H1 (cell line): ENCODE measurements at regions not wholly inside any gene's neighbourhood (a gene's known extent, or its start where the extent isn't known, plus 50 kb on each side); places are given as distances from the start of the nearest gene placed in this dataset.

Experiments used
- CTCF ChIA-PET: fragments of 300-600 bp; sonication (Branson Sonifier 250); formaldehyde crosslinking; loops from one replicate; lab custom pipeline; 2021; ENCODE audit not compliant: partially characterized antibody; lab: Charles Lee
- POLR2A ChIA-PET: fragments of 300-600 bp; sonication (Branson Sonifier 250); formaldehyde crosslinking; loops from one replicate; lab custom pipeline; 2021; ENCODE audit warnings: inconsistent platforms; ENCODE audit not compliant: partially characterized antibody; lab: Charles Lee
- DNase-seq, 2 experiments: peaks; one replicate each; pipeline versions ENCODE4 v3.0.0 to v3.0.0-alpha.2; 2010 to 2022; ENCODE audit warnings: low spot score in 2 of 2, low read depth in 1 of 2, mixed read lengths in 1 of 2
- FAIRE-seq: peaks from 2 replicates; lab custom pipeline; 2011; peaks lifted over from hg19 to GRCh38; lab: Jason Lieb, UNC
- H2AFZ ChIP-seq: 2 replicates; pipeline ENCODE4 v1.8.1; 2012; ENCODE audit warnings: low read length, inconsistent platforms
- H2AK5ac ChIP-seq: 2 replicates; pipeline ENCODE4 v1.6.1; 2013; ENCODE audit warnings: low read depth, low read length
- H2BK120ac ChIP-seq: replicated peaks from 2 replicates; pipeline ENCODE3; 2013; ENCODE audit warnings: low read depth, low read length, inconsistent platforms
- H2BK12ac ChIP-seq: 2 replicates; pipeline ENCODE4 v1.6.1; 2013; ENCODE audit warnings: low read depth, low read length
- H2BK15ac ChIP-seq: 2 replicates; pipeline ENCODE4 v1.6.1; 2013; ENCODE audit warnings: low read length
- H2BK20ac ChIP-seq: 2 replicates; pipeline ENCODE4 v1.6.1; 2013; ENCODE audit warnings: low read length
- H2BK5ac ChIP-seq: 2 replicates; pipeline ENCODE4 v1.6.1; 2013; ENCODE audit warnings: low read depth, low read length
- H3K14ac ChIP-seq: 2 replicates; pipeline ENCODE4 v1.6.1; 2013; ENCODE audit warnings: inconsistent platforms; ENCODE audit not compliant: insufficient read length
- H3K18ac ChIP-seq: 2 replicates; pipeline ENCODE4 v1.6.1; 2013; ENCODE audit warnings: low read length; ENCODE audit errors: extremely low read depth
- H3K23ac ChIP-seq: 2 replicates; pipeline ENCODE4 v1.6.1; 2013; ENCODE audit warnings: inconsistent platforms; ENCODE audit not compliant: insufficient read length
- H3K23me2 ChIP-seq: 2 replicates; pipeline ENCODE4 v1.6.1; 2013; ENCODE audit warnings: low read depth, low read length
- H3K27ac ChIP-seq: 2 replicates; pipeline ENCODE4 v1.6.1; 2011; ENCODE audit warnings: low read depth, low read length, inconsistent platforms
- H3K27me3 ChIP-seq, 4 experiments: replicated peaks in 1 of 4; 1 replicate in 1 of 4; 2 replicates in 3 of 4; pipeline versions ENCODE4 v1.6.1 to v1.8.1; 2011 to 2013; ENCODE audit warnings: low read length in 3 of 4, mild to moderate bottlenecking in 3 of 4, inconsistent platforms in 2 of 4, mixed read lengths in 2 of 4, moderate library complexity in 1 of 4; ENCODE audit not compliant: control insufficient read depth in 3 of 4, insufficient read depth in 3 of 4; ENCODE audit errors: extremely low read depth in 1 of 4
- H3K36me3 ChIP-seq, 4 experiments: 2 replicates each; pipeline versions ENCODE4 v1.6.1 to v1.8.1; 2011 to 2013; ENCODE audit warnings: mild to moderate bottlenecking in 4 of 4, low read length in 3 of 4, moderate library complexity in 2 of 4, control low read depth in 1 of 4, inconsistent platforms in 1 of 4; ENCODE audit not compliant: insufficient read depth in 4 of 4, control insufficient read depth in 2 of 4
- H3K4ac ChIP-seq: replicated peaks from 2 replicates; pipeline ENCODE3; 2013; ENCODE audit warnings: low read length, low read depth, mixed read lengths, inconsistent platforms; ENCODE audit not compliant: insufficient read length
- H3K4me1 ChIP-seq, 4 experiments: replicated peaks in 1 of 4; 1 replicate in 1 of 4; 2 replicates in 3 of 4; pipeline versions ENCODE4 v1.6.1 to v1.8.1; 2011 to 2013; ENCODE audit warnings: low read length in 3 of 4, inconsistent platforms in 2 of 4, mixed read lengths in 1 of 4; ENCODE audit not compliant: insufficient read depth in 4 of 4, control insufficient read depth in 3 of 4
- H3K4me2 ChIP-seq, 2 experiments: 2 replicates each; pipeline versions ENCODE4 v1.6.1 to v1.8.1; 2011 to 2013; ENCODE audit warnings: low read depth in 2 of 2, low read length in 2 of 2, control low read depth in 1 of 2, inconsistent platforms in 1 of 2, mild to moderate bottlenecking in 1 of 2; ENCODE audit not compliant: insufficient read depth in 1 of 2
- H3K4me3 ChIP-seq, 4 experiments: fragments of 200-600, 300-600 bp in 1 of 4; sonication (generic), shearing (Covaris generic), sonication (Bioruptor Twin) in 1 of 4; 2 replicates each; pipeline versions ENCODE4 v1.5.1 to v1.8.1; 2011 to 2016; ENCODE audit warnings: low read length in 4 of 4, low read depth in 3 of 4, control low read depth in 2 of 4, inconsistent platforms in 2 of 4, mild to moderate bottlenecking in 2 of 4, mixed read lengths in 1 of 4, moderate library complexity in 1 of 4; ENCODE audit not compliant: insufficient read depth in 2 of 4; ENCODE audit errors: extremely low read depth in 1 of 4
- H3K56ac ChIP-seq: replicated peaks from 2 replicates; pipeline ENCODE3; 2013; ENCODE audit warnings: low read depth, mild to moderate bottlenecking, mixed read lengths, low read length, inconsistent platforms; ENCODE audit not compliant: insufficient read length
- H3K79me1 ChIP-seq: 2 replicates; pipeline ENCODE4 v1.6.1; 2013; ENCODE audit warnings: low read depth, low read length, control low read depth
- H3K79me2 ChIP-seq, 2 experiments: 2 replicates each; pipeline versions ENCODE4 v1.6.1 to v1.8.1; 2012 to 2013; ENCODE audit warnings: low read length in 2 of 2, mild to moderate bottlenecking in 2 of 2, inconsistent platforms in 1 of 2; ENCODE audit not compliant: insufficient read depth in 2 of 2, control insufficient read depth in 1 of 2
- H3K9ac ChIP-seq, 4 experiments: replicated peaks in 1 of 4; 1 replicate in 1 of 4; 2 replicates in 3 of 4; pipeline versions ENCODE4 v1.6.1 to v1.8.1; 2011 to 2013; ENCODE audit warnings: low read depth in 3 of 4, low read length in 3 of 4, control low read depth in 2 of 4, mild to moderate bottlenecking in 2 of 4, moderate library complexity in 2 of 4, inconsistent platforms in 1 of 4; ENCODE audit errors: extremely low read depth in 1 of 4
- H3K9me3 ChIP-seq, 2 experiments: 2 replicates each; pipeline versions ENCODE4 v1.6.1 to v1.8.1; 2012 to 2013; ENCODE audit warnings: mild to moderate bottlenecking in 2 of 2, moderate library complexity in 2 of 2, control low read depth in 1 of 2, inconsistent platforms in 1 of 2, low read depth in 1 of 2, low read length in 1 of 2, mixed read lengths in 1 of 2; ENCODE audit not compliant: insufficient read depth in 2 of 2
- H4K20me1 ChIP-seq, 2 experiments: replicated peaks in 1 of 2; 2 replicates each; pipeline versions ENCODE3 to v1.8.1; 2011 to 2013; ENCODE audit warnings: inconsistent platforms in 2 of 2, low read length in 2 of 2, mild to moderate bottlenecking in 1 of 2; ENCODE audit not compliant: insufficient read depth in 2 of 2, control insufficient read depth in 1 of 2
- H4K5ac ChIP-seq: 2 replicates; pipeline ENCODE4 v1.6.1; 2013; ENCODE audit warnings: low read length, low read depth, mixed read lengths, inconsistent platforms; ENCODE audit not compliant: insufficient read length
- H4K8ac ChIP-seq: 2 replicates; pipeline ENCODE4 v1.8.0; 2013; ENCODE audit warnings: mild to moderate bottlenecking, moderate library complexity, low read length, inconsistent platforms; ENCODE audit not compliant: insufficient read depth; ENCODE audit errors: extremely low read depth
- H4K91ac ChIP-seq: replicated peaks from 2 replicates; pipeline ENCODE3; 2013; ENCODE audit warnings: low read length, mixed read lengths, inconsistent platforms; ENCODE audit not compliant: insufficient read length
- CEBPB ChIP-seq: IDR thresholded peaks from 2 replicates; pipeline ENCODE4 v1.6.1; 2012; ENCODE audit warnings: low read depth, low read length
- EGR1 ChIP-seq: IDR thresholded peaks from 2 replicates; pipeline ENCODE4 v1.6.1; 2011; ENCODE audit warnings: low read depth, low read length, borderline replicate concordance
- TAF7 ChIP-seq: optimal IDR thresholded peaks from 2 replicates; pipeline ENCODE3; 2011; ENCODE audit warnings: low read depth, mild to moderate bottlenecking, inconsistent platforms, low read length, moderate library complexity, borderline replicate concordance
- TBP ChIP-seq: IDR thresholded peaks from 2 replicates; pipeline ENCODE4 v1.6.1; 2011; ENCODE audit warnings: low read depth, low read length, improper control_type of control experiment
- WGBS, 2 experiments: shearing (Covaris generic) in 1 of 2; methylation state at CpG; one replicate each; pipeline versions ENCODE4 v1.1.6 to v1.1.7; 2013 to 2015; ENCODE audit warnings: low lambda C conversion rate in 2 of 2, mixed read lengths in 2 of 2, inconsistent platforms in 1 of 2, low coverage in 1 of 2, missing lambda C conversion rate in 1 of 2; ENCODE audit not compliant: insufficient replicate concordance in 2 of 2, insufficient coverage in 1 of 2, insufficient read length in 1 of 2; ENCODE audit errors: extremely low coverage in 1 of 2, missing lambda C conversion rate in 1 of 2; 5-methylcytosine and 5-hydroxymethylcytosine counted together
- TF ChIP-seq, protein P1 (sequence below): IDR thresholded peaks from 2 replicates; pipeline ENCODE4 v1.6.1; 2011; ENCODE audit warnings: low read length, improper control_type of control experiment

DNA sequence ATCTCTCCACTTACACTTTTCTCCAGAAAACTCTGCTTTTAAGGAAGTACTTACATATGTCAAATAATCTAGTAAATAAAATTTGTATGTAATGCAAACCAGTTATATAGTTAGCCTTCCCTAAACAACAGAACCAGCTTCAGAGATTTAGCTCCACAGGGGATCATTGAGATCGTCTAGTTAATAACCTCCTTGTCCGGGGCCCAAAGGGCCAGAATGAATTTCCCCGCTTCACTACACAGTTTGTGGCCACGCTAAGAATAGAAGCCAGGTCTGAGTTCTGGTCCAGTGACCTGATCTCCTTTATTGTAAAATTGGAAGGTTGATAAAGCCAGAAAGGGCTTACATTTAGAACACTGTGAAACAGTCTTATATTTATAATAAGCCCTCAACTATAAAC lies 245.2 kb downstream of the TPBG start:
- POLR2A ChIA-PET: no interaction called here
- H2BK15ac ChIP-seq: no peak overlapping the region
- no peak overlapping the region for H3K4me2 ChIP-seq
- H2BK20ac ChIP-seq: no peak overlapping the region
- H3K36me3 ChIP-seq: no peaks in the 10 kb centered on the region
- H4K91ac ChIP-seq: no peak overlapping the region
- H3K27ac ChIP-seq: no peak overlapping the region
- H2AFZ ChIP-seq: no peak overlapping the region
- no peak overlapping the region for H3K4me3 ChIP-seq
- H2AK5ac ChIP-seq: no peak overlapping the region
- H3K14ac ChIP-seq: no peak overlapping the region
- TF ChIP-seq TAF7 (no peak), TBP (no peak), CEBPB (no peak), EGR1 (no peak)
- TF ChIP-seq, protein P1, sequence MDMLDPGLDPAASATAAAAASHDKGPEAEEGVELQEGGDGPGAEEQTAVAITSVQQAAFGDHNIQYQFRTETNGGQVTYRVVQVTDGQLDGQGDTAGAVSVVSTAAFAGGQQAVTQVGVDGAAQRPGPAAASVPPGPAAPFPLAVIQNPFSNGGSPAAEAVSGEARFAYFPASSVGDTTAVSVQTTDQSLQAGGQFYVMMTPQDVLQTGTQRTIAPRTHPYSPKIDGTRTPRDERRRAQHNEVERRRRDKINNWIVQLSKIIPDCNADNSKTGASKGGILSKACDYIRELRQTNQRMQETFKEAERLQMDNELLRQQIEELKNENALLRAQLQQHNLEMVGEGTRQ: no peak
- TF ChIP-seq, all 59 proteins: peak for 0
- Histone ChIP-seq H3K56ac (no peak overlapping the region), H3K4ac (no peak overlapping the region), H2BK5ac (no peak overlapping the region), H4K20me1 (no peaks in the 10 kb centered on the region), H2BK12ac (no peak overlapping the region), H3K4me1 (no peaks in the 10 kb centered on the region), H2BK120ac (no peak overlapping the region), H3K18ac (no peak overlapping the region), H3K9me3 (0 out of 4 replicates have a peak, but pooled peaks cover 0 to 3% of the 10 kb centered on the region in 2 experiments), H3K9ac (no peak overlapping the region), H3K23me2 (no peaks in the 10 kb centered on the region), H3K79me2 (no peaks in the 10 kb centered on the region), H3K27me3 (no peaks in the 10 kb centered on the region), H4K5ac (no peak overlapping the region), H4K8ac (no peak overlapping the region), H3K79me1 (no peaks in the 10 kb centered on the region), H3K23ac (no peak overlapping the region)
- CTCF ChIA-PET: interaction anchor here (0.5 to 1.6 kb wide), 2 partner anchors 11 to 445 kb away, joined by 3 read pairs; no protein-coding TSS in a partner anchor
- FAIRE-seq: no peak
- WGBS, 2 experiments: 93% methylated on average over 4 of the region's 4 CpGs; no CpG with 5 or more reads in 1 of the 2 experiments
- no peak for DNase-seq
